Activated T-helper 9 cell treated with anti-CD3 and anti-CD28 coated beads, Interleukin-2, amount 50 U/mL, for 16 hours (primary cell): ENCODE measurements at regions not wholly inside any gene's neighbourhood (a gene's known extent, or its start where the extent isn't known, plus 50 kb on each side); places are given as distances from the start of the nearest gene placed in this dataset.
"Not testable (repeated sequence)": the region's sequence is repeated elsewhere in the genome, so short reads cannot be mapped to it uniquely, and the experiment has no call there.

Experiments used
- DNase-seq: peaks from one replicate; pipeline ENCODE4 v3.0.0-alpha.2; 2020; ENCODE audit warnings: low read depth

DNA sequence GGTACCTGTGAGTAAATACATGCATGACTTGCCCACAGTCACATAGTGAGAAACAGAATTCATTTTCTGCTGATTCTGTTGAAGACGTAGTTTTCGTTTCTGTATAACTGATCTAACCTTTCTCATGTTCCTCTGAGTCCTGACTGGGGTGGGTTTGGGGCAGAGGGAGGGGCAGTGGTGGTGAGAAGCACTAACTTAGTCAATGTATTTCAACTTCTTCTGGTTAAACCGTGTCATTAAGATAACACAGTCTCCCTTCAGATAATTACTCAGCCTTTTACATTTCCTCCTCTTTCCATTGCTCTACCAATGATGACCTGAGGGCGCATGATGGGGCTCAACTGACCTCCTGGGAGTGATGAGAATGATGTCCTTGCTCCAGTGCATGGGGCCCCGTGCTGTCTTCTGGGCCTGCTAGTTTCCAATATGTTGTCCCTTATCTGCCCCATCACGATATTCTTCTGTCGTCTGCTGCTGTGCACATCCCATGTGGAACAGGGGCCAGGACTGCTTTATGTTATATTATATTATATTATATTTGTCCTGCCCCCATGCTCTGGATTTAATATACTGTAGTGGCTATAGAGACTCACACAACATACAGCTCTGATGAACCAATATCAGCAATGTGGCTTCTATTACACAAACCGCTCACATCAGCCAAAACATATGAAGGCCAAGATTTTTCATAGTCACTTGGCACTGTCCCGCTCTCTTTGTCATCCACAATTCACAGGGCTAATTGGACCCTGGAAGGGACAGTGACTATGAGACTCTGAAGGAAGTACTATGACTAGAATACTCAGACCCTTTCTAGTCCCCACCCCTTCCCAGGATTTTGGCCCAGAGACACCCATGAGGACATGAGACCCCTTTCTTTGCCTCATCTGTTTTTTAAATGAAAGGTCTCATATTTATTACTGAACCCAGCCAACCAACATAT, 407.1 kb upstream of the MCTP2 start:
- DNase-seq: no peak

GRCh38 chr15:93820566-93820965, 410.8 kb upstream of the MCTP2 start:
- DNase-seq: no peak

GRCh38 chr15:93819826-93820225, 411.5 kb upstream of the MCTP2 start:
- DNase-seq: no peak

- DNase-seq: no peak
These were observed 414.5 kb upstream of the MCTP2 start for GRCh38 chr15:93816815-93817214.

GRCh38 chr15:93811305-93811704, 420.1 kb upstream of the MCTP2 start:
- no peak for DNase-seq

DNA sequence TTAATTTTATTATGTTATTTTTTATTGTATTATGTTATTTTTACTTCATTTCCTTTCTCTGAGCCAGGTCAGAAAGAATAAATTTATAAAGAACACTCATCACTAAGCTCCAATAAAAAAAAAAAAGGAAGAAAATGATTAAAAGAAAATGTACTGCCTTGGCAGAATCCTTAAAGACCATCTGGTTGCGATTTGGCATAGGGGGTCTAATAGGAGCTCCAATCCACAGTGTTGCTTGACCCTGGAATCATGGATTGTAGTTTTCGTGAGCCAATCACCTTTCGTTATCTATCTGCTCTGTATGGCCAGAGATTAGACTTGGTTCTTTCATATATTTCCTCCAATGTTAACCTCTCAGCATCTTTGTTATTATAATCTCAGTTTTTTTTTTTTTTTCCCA, 421.8 kb upstream of the MCTP2 start:
- no peak for DNase-seq

GRCh38 chr15:93803421-93804152, 427.8 kb upstream of the MCTP2 start:
- no peak for DNase-seq

- DNase-seq: no peak
These were observed 430.2 kb upstream of the MCTP2 start for GRCh38 chr15:93801206-93801605.

GRCh38 chr15:93800805-93801204, 430.6 kb upstream of the MCTP2 start:
- no peak for DNase-seq

- DNase-seq: no peak
These were observed 441.9 kb upstream of the MCTP2 start for GRCh38 chr15:93789441-93789840.

GRCh38 chr15:93780073-93780472, 451.3 kb upstream of the MCTP2 start:
- DNase-seq: no peak

- DNase-seq: no peak
These were observed 452.0 kb upstream of the MCTP2 start for GRCh38 chr15:93779341-93779740.

GRCh38 chr15:93771196-93772030, 459.9 kb upstream of the MCTP2 start:
- DNase-seq: no peak

DNA sequence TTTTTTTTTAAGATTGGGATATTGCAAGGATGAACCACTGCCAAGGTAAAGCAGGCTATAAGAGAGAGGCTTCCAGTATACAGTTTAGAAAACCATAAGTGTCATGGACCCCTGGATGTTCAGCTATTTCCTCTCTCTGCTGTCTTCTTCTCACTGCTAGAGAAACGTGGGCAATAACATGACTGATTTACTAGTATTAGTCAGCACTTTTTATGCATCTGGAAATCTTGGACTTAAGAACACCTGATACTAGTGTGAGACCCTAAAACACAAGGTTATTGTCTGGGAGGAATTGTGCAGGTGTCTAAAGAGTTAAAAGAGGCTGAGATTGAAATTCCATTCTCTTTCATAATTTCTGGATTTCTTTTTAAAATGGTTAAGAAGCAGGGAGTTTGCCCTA, 460.6 kb upstream of the MCTP2 start:
- no peak for DNase-seq

DNA sequence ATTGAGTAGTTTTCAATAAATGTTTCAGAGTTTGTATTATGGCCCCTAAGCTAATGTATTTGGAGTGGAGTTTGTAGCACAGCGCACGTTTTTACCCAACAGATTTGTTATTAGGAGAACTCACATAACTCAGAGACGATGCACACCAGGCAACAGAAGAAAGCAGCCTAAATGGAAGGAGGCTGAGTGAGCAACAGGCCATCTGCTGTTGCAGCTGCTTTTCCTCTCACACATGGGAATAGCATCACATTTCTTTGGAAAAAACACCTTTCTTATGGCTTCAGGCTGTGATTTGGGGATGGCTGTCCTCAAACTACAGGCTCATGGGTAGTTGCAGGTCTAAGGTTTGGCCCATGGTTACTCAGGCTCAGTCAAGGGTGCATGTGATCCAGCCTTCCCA, 469.3 kb upstream of the MCTP2 start:
- DNase-seq: no peak

- DNase-seq: no peak
These were observed 471.7 kb upstream of the MCTP2 start for GRCh38 chr15:93759629-93760028.

DNA sequence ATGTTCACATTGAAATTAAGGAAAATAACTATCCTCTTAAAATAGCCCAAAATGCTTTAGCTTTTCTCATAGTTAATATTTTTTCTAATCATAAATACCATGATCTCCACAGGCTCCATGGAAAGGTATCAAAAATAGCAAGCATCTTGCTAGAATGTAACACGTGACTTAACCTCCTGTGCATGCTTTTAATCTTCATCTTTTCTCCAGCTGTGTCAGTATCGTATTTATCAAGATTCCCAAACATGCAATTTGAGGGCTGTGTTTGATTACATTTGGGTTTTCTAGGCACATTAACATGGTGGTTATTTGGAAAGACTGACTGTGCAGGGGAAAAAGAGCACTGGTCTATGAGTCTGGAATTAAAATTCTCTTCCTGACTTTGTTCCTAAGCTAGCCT, 472.5 kb upstream of the MCTP2 start:
- no peak for DNase-seq

- DNase-seq: no peak
These were observed 482.7 kb upstream of the MCTP2 start for GRCh38 chr15:93748710-93749109.

DNA sequence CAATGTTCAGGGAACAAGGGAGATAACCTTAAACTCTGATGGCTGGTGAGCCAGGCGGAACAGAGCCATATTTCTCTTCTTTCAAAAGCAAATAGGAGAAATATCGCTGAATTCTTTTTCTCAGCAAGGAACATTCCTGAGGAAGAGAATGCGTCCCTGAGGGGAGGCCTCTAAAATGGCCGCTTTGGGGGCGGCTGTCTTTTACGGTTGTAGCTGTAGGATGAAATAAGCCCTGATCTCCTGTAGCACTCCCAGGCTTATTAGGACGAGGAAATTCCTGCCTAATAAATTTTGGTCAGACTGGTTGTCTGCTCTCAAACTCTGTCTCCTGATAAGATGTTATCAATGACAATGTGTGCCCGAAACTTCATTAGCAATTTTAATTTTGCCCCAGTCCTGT, 496.4 kb upstream of the MCTP2 start:
- not testable (repeated sequence) for DNase-seq

DNA sequence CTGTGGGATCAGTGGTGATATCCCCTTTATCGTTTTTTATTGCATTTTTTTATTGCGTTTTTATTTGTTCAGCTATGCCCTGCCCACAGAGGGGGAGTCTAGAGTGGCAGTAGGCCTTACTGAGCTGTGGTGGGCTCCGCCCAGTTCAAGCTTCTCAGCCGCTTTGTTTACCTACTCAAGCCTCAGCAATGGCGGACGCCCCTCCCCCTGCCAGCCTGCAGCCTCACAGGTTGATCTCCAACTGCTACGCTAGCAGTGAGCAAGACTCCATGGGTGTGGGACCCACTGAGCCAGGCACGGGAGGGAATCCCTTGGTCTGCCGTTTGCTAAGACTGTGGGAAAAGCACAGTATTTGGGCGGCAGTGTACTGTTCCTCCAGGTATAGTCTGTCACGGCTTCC, 500.6 kb upstream of the MCTP2 start:
- no peak for DNase-seq

DNA sequence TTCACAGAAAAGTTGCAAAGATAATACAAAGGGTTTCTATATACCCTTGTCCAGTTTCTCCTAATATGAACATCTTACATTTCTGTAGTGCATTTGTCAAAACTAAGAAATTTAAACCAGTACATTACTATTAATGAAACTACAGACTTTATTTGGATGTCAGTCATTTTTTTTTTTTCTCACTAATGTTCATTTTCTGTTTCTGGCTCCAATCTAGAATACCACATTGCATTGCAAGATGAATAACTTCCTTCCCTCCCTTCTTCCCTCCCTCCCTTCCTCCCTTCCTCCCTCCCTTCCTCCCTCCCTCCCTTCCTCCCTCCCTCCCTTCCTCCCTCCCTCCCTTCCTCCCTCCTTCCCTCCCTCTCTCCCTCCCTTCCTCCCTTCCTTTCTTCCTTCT, 509.2 kb upstream of the MCTP2 start:
- DNase-seq: no peak

DNA sequence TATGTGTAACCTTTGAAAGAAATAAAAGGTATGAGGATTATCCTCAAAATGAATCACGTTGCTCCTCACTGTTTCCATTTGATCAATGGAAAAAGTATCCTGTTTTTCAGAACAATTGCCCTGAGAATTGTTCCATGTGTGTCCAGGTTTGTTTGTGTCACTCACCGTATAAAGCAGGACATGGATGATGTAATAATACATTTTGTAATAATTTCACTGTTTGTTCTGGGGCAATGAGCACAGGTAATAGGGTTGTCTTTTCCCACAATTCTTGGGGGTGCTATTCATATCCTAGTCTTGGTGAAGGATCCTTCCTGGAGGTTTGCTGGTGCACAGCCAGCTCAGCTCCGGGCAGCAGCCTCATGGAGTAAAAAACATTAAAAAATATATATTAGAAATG, 510.8 kb upstream of the MCTP2 start:
- no peak for DNase-seq
